Activated B cell treated with CpG ODN at 0.5 μM for 24 hours (primary cell): ENCODE measurements at regions not wholly inside any gene's neighbourhood (a gene's known extent, or its start where the extent isn't known, plus 50 kb on each side); places are given as distances from the start of the nearest gene placed in this dataset.

Source experiments
- ATAC-seq: fragments of 200-7000 bp; cut with Tn5 transposase; one replicate; pipeline ENCODE4 v1.10.0; 2021; ENCODE audit warnings: low read depth, mild to moderate bottlenecking, moderate library complexity
- CTCF ChIA-PET: fragments of 350-600 bp; sonication (Branson Sonifier 250); formaldehyde crosslinking; loops from one replicate; lab custom pipeline; 2021; ENCODE audit warnings: antibody characterized with exemption; lab: Charles Lee
- POLR2A ChIA-PET: fragments of 350-600 bp; sonication (Branson Sonifier 250); formaldehyde crosslinking; loops from one replicate; lab custom pipeline; 2021; ENCODE audit warnings: antibody characterized with exemption; lab: Charles Lee
- DNase-seq: peaks from one replicate; pipeline ENCODE4 v3.0.0; 2022
- H3K27ac Mint-ChIP-seq: one replicate; pipeline ENCODE4 v1.8.0; 2020; ENCODE audit warnings: mixed read lengths
- H3K27me3 Mint-ChIP-seq: one replicate; pipeline ENCODE4 v1.8.0; 2021; ENCODE audit warnings: mixed read lengths
- H3K36me3 Mint-ChIP-seq: one replicate; pipeline ENCODE4 v1.8.0; 2021; ENCODE audit warnings: low read depth, mixed read lengths
- H3K4me1 Mint-ChIP-seq: one replicate; pipeline ENCODE4 v1.8.0; 2021; ENCODE audit warnings: mixed read lengths
- H3K4me3 Mint-ChIP-seq: one replicate; pipeline ENCODE4 v1.8.0; 2020; ENCODE audit warnings: mild to moderate bottlenecking, mixed read lengths
- H3K9me3 Mint-ChIP-seq: one replicate; pipeline ENCODE4 v1.8.0; 2020; ENCODE audit warnings: mixed read lengths
- intact Hi-C: fragments of 100-400 bp; cut with micrococcal nuclease; formaldehyde crosslinking; loops from one replicate; pipeline ENCODE4 v1.15.1; 2024
- TF ChIP-seq, protein P1 (sequence below): fragments of 200-600 bp; IDR thresholded peaks from one replicate; pipeline ENCODE4 v1.8.0; 2022; ENCODE audit warnings: antibody characterized with exemption, mild to moderate bottlenecking

DNA sequence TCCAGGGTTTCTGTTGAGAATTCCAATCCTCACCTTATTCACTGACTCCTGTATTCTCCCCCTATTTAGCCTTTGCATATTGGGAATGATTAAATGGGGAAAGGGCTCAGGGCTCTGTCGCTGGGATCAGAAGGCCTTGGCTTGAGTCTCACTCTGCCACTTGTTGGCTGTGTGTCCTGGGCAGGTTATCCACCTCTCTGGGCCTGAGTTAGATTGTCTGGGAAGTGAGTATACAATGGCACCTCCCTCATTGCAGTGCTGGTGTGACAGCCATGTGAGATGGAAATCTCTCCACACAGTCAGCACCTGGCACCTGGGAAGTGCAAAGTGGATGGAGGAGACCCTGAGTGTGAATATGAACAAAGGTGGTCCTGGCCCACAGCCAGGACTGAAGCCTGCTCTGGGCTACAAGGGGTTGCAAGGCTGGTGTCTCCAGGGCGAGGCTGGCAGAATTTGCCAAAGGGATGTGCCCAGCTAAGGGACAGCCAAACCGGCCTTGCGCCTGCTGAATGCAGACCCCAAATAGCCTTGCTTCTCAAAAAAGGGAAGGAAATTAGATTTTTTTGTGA is 200.0 kb upstream of the PMEPA1 start:
- TF ChIP-seq, protein P1, sequence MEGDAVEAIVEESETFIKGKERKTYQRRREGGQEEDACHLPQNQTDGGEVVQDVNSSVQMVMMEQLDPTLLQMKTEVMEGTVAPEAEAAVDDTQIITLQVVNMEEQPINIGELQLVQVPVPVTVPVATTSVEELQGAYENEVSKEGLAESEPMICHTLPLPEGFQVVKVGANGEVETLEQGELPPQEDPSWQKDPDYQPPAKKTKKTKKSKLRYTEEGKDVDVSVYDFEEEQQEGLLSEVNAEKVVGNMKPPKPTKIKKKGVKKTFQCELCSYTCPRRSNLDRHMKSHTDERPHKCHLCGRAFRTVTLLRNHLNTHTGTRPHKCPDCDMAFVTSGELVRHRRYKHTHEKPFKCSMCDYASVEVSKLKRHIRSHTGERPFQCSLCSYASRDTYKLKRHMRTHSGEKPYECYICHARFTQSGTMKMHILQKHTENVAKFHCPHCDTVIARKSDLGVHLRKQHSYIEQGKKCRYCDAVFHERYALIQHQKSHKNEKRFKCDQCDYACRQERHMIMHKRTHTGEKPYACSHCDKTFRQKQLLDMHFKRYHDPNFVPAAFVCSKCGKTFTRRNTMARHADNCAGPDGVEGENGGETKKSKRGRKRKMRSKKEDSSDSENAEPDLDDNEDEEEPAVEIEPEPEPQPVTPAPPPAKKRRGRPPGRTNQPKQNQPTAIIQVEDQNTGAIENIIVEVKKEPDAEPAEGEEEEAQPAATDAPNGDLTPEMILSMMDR = no peak
- DNase-seq (no peak), ATAC-seq (no peak)
- Mint-ChIP-seq H3K9me3 (no peaks in the 10 kb centered on the region), H3K36me3 (no peaks in the 10 kb centered on the region), H3K27me3 (peaks cover 58% of the 10 kb centered on the region), H3K27ac (no peak overlapping the region), H3K4me1 (no peaks in the 10 kb centered on the region), H3K4me3 (no peak overlapping the region)
- intact Hi-C loops = no loop called here
- ChIA-PET CTCF (no interaction called here), POLR2A (no interaction called here)

DNA sequence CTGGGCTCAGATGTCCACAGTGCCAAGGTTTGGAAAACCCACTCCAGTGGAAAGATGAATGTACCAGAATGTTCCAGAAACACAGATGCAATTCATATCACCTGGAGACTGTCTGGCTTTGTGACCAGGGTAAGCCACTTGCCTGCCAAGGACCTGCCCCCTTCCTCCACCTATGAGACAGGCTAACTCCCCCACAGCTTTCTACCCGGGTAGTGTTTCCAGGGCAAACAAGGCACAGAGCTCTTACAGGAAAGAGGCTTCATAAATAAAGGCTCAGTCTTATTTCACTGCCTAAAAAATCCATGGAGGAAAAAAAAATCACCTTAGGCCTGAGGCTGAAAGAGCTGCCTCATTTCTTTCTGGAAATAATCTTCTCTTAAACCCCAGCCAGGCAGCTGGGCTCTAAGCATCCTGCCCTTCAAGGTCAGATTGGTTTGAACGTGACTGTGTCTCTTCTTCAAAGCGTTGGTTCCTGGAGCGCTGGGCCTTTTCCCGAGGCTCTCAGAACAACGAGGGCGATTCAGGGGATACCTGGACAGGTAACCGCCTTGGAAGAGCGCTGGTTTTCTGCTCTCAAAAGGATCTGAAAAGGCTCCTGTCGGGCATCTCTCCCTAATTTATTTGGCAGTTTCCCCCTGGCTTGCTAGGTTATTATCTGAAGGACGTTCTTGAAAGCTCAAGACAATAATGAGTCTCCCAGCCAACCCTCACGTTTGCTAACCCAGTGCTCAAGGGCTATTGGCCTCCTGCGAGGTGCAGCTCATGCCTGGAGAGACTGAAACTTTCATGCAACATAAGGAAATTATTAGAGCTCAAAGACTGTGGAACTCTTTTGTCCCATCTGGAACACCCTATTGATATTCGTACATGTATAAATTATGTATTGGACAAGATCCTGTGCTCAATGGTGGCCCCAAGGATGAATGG is 199.2 kb upstream of the PMEPA1 start:
- H3K27me3 Mint-ChIP-seq = peaks cover 66% of the 10 kb centered on the region
- POLR2A ChIA-PET = no interaction called here

DNA sequence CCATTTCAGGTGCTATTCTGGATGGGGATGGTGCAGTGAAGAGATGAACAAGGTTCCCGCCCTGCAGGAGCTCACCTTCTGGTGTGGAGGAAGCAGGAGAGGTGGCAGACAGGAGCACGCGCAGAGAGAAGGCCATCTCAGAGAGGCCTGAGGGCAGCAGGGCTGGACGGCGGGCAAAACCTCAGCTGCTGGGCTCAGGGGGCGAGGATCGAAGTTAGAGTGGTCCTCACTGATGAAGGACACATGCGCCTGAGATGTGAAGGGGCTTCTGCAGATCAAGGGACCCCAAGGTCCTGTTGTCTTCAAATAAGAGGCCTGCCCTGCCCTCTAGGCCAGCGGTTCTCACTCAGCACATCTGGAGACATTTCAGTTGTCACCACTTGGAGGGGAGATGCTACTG is 198.4 kb upstream of the PMEPA1 start:
- Mint-ChIP-seq H3K4me1 (no peaks in the 10 kb centered on the region), H3K4me3 (no peak overlapping the region), H3K27ac (no peak overlapping the region), H3K9me3 (no peaks in the 10 kb centered on the region), H3K36me3 (no peaks in the 10 kb centered on the region), H3K27me3 (peaks cover 68% of the 10 kb centered on the region)
- CTCF ChIA-PET = no interaction called here
- DNase-seq (no peak), ATAC-seq (no peak)
- TF ChIP-seq, protein P1 = no peak
- POLR2A ChIA-PET = no interaction called here
- intact Hi-C loops = no loop called here

More for the DNA sequence above, 199.2 kb upstream of the PMEPA1 start:
- TF ChIP-seq, protein P1 = no peak
- Mint-ChIP-seq H3K4me3 (no peak overlapping the region), H3K9me3 (no peaks in the 10 kb centered on the region), H3K4me1 (no peaks in the 10 kb centered on the region), H3K36me3 (no peaks in the 10 kb centered on the region), H3K27ac (no peak overlapping the region)
- DNase-seq (no peak), ATAC-seq (no peak)
- intact Hi-C loops = no loop called here
- CTCF ChIA-PET = no interaction called here

DNA sequence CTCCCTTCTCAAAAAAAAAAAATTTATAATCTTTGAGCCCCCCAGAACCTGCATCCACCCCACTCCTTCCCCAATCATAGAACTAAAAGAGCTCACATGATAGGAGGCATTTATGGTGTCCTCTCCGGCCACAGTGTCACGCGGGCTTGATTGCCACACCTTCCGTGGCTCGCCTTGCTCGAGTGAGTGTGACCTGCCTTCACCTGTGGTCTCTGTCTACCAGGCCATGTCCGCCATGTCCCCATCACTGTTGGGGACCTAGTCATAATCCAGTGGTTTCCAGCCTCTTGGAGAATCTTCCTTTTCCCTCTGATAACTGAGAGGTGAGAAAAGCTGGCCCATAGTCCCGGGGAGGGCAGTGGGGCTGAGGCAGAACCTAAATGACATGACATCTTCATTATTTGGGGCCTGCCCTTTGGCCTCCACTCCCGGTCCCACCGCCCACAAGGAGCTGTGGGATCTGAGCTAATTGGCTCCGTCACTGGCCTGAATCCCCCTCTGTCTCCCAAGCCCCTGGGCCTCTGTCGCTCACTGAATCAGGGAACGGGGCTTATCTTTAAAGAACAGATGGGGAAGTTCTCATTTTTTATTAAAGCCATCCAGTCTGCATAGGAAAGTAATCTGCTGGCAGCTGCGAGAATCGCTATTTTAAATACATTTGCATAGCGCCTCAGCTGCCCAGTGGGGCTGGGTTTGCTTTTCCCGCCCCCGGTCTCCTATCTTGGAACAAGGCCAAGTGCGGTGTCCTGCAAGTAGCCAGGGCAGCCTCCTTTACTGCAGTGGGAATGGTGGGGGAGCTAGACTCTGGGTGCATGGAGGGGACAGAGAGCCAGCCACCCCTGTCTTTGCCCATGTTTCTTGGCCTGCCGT is 197.6 kb upstream of the PMEPA1 start:
- no peak overlapping the region for H3K27ac Mint-ChIP-seq
- ATAC-seq (no peak), DNase-seq (no peak)
- ChIA-PET POLR2A (no interaction called here), CTCF (no interaction called here)
- no peaks in the 10 kb centered on the region for H3K4me1 Mint-ChIP-seq
- TF ChIP-seq, protein P1 = no peak
- no peaks in the 10 kb centered on the region for H3K36me3 Mint-ChIP-seq
- H3K9me3 Mint-ChIP-seq = no peaks in the 10 kb centered on the region
- no peak overlapping the region for H3K4me3 Mint-ChIP-seq
- peaks cover 62% of the 10 kb centered on the region for H3K27me3 Mint-ChIP-seq
- intact Hi-C loops = no loop called here

DNA sequence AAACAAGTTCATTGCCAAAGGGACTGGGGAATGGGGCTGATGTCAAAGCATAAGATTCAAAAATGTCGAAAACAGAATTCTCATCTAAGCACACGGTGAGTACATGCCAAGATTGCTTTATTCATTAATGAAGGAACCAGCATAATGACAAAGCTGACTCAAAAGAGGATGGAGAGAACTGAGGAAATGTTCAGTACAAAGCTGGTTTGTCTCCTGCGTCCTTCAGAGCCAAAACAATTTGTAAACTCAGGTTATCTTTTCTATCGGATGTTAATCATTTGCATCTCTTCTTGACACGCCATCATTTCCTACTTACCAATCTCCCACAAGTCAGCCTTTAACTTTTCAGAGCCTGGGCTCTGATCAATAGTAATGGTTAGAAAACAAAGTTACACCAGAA is 195.6 kb upstream of the PMEPA1 start:
- CTCF ChIA-PET = no interaction called here
- no peak for ATAC-seq
- no peak overlapping the region for H3K27ac Mint-ChIP-seq
- POLR2A ChIA-PET = no interaction called here
- TF ChIP-seq, protein P1 = no peak
- H3K36me3 Mint-ChIP-seq = no peaks in the 10 kb centered on the region
- H3K9me3 Mint-ChIP-seq = no peaks in the 10 kb centered on the region
- no peak overlapping the region for H3K4me3 Mint-ChIP-seq
- H3K4me1 Mint-ChIP-seq = no peaks in the 10 kb centered on the region
- intact Hi-C loops = no loop called here
- no peak for DNase-seq
- H3K27me3 Mint-ChIP-seq = peaks cover 61% of the 10 kb centered on the region
